Stimulated activated CD4-positive, alpha-beta T cell treated with anti-CD3 and anti-CD28 coated beads, TNF-alpha, amount 100 ng/mL, for 1 hour (primary cell): ENCODE measurements at regions not wholly inside any gene's neighbourhood (a gene's known extent, or its start where the extent isn't known, plus 50 kb on each side); places are given as distances from the start of the nearest gene placed in this dataset.
"Not testable (repeated sequence)": the region's sequence is repeated elsewhere in the genome, so short reads cannot be mapped to it uniquely, and the experiment has no call there.

Experiments
- DNase-seq, 3 donors: peaks; one replicate each; pipeline ENCODE4 v3.0.0-alpha.2; 2020; ENCODE audit warnings: low read depth in 3 of 3, low spot score in 1 of 3

GRCh38 chr2:226180281-226180884 lies 619.2 kb downstream of the IRS1 start:
- DNase-seq: no peak

GRCh38 chr2:226179010-226179409 lies 620.6 kb downstream of the IRS1 start:
- no peak for DNase-seq

- no peak for DNase-seq
These were observed 623.2 kb downstream of the IRS1 start for GRCh38 chr2:226176283-226176984.

- no peak for DNase-seq
These were observed 625.2 kb downstream of the IRS1 start for GRCh38 chr2:226174390-226174789.

- DNase-seq: no peak
These were observed 626.7 kb downstream of the IRS1 start for GRCh38 chr2:226172939-226173338.

DNA sequence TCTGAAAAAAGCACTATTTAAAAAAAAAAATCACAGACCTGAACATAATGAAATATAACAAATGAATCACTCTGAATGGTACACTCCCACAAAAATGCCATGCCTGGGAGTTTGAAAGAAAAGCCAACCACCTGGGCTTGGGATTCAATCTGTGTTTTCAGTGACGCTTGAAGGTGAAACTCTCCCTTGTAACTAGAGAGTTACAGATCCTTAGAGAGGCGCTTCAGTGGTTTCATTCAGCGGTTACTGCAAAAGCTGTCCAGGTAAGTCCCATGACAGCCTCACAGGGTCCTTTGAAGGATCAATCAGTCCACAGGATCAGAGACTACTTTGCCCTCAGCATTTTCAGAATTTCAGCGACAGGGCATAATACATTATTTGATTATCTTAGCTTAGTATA lies 627.3 kb downstream of the IRS1 start:
- DNase-seq: no peak

DNA sequence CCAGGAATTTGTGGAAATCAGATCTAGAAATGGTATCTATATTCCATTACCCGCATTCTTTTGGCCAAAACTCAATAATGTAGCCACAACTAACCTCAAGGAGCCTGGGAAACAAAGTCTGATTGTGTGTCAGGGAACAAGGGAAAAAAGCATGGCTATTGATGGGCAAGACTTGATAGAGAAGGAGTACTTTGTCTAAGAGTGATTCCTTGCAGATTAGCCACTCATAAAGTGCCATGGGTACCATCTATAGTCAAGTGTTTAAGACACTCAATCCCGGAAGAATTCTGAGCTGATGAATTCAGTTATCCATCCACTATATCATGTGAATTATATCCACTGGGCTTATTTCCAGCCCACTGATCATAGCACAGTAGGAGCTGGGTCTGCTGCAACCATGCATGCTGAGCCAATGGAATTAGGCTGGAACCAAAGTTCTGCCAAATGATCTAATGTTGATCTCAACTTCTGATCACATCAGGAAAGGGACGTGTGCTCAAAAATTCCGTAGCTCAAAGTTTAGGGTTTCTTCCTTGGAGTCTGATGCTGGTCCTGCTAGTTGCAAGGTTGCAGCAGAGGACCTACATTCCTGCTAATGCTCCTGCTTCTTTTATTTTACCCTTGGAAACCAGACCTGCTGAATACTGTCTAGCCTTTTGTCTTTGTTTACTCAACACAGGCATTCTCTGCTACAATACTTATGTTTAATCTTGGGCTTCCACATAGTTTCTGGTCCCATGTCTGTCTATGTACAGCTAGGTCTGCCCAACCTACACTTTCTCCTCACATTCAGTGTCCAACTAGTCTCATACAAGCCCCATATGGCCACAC lies 629.7 kb downstream of the IRS1 start:
- no peak for DNase-seq

DNA sequence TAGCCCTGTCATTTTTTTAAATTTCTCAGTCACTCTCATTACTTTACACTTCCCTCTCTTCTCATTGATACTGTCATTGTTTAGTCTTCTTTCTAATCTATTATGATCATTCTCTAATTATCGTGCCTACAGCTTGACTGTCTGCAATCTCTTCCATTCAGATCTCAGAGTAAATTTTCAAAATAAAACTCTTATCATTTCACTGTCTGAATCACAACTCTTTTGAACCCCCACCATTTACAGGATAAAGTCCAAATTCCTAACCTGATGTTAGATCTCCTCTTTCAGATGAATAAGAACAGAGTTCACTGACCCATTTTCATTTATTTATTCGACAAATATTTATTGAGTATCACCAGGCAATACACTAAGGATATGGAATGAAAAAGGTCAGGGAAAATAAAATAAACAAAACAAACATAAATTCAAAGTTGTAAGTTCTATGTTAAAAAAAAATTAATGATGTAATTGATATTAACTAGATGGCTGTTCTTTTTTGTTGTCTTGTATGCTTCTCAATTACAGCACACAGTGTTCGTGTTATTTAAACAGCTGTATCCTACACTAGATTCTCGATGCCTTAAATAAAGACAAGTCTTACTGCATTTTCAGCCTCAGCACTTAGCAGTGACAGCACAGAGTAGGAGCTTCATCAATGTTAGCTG lies 631.0 kb downstream of the IRS1 start:
- no peak for DNase-seq

DNA sequence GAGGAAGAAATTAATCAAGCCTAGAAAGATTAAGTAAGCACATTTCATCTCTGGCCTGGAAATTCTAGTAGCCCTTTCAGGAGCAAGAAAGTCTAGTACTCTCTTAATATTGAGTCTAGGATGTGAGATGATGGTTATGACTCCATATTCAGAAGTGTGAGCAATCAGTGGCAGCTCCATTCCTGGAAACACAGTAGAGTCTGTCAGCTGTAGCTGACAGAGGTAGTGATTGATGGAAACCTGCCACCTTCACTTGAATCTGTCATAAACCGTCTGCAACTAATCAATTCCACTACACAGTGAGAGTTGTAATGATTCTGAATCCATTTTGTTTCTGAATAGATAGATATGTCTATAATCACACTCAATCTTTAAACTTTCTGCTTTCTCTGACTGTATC lies 635.1 kb downstream of the IRS1 start:
- no peak for DNase-seq

GRCh38 chr2:226160617-226161016 lies 639.0 kb downstream of the IRS1 start:
- DNase-seq: not testable (repeated sequence)

GRCh38 chr2:226159875-226160479 lies 639.6 kb downstream of the IRS1 start:
- no peak for DNase-seq

DNA sequence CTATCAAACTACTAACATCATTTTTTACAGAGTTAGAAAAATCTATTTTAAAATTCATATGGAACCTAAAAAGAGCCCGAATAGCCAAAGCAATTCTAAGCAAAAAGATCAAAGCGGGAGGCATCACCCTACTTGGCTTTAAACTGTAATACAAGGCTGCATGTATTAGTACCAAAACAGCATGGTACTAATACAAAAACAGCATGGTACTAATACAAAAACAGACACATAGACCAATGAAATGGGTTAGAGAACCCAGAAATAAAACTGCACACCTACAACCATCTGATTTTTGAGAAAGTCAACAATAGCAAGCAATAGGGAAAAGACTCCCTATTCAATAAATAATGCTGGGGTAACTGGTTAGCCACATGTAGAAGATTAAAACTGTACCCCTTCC lies 640.7 kb downstream of the IRS1 start:
- no peak for DNase-seq

DNA sequence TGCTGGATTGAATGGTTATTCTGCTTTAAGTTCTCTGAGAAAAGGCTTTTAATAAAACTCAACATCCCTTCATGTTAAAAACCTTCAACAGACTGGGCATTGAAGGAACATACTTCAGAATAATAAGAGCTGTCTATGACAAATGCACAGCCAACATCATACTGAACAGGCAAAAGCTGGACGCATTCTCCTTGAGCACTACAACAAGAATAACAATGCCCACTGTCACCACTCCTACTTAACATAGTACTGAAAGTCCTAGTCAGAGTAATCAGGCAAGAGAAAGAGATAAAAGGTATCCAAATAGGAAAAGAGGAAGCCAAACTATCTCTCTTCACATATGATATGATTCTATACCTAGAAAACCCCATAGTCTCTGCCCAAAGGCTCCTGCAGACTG lies 641.4 kb downstream of the IRS1 start:
- DNase-seq: no peak

DNA sequence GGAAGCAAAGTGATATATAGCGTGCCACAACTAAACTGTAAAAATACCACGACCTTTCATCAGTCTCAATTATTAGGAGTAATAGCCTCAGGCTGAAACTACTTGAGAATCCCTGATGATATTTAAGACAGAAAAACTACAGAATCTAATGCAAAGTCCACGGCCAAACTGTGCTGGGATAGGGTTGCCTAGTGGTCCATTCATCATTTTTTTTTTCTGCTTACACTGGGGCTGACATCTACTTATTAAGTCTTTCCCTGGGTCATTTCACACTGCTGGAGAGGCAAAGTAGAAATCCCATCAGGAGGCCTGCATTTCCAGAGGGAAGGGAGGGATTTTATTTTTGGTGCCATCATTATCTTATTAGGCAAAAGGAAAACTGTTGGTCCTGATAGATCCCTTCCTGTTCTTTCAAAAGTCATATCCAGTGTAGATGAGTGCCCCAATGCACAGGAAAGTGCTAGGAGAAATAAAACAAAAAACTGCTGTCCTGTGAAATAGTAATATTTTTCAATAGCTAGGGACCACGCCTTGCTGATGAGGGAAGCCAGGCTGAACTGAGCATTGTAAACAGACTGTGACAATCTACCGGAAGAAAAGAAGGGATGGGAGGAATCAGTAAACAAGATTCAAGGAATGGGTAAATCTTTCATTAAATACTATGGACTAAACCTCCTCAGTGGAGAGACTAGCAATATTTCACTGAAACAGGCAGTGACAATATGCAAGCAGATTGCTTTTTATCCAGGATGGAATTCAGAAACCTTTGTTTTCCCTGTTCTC lies 644.3 kb downstream of the IRS1 start:
- DNase-seq: no peak

DNA sequence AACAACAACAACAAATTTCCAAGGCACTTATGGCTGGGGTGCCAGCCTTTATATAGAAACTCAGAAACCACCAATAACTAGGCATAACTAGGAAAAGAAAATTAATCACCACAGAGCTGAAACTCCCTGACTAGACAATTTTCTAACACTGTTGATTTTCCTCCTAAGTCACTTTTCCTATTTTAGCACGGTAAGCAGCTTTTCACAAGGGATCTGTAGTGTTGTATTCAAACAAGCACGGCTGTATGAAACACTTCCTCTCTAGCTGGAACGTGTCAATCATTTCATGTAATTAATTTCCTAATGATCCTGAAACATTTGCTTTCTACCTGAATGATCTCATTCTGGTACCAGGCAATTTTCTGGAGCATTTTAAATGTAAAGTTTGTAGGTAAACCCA lies 645.0 kb downstream of the IRS1 start:
- DNase-seq: no peak

GRCh38 chr2:226153553-226153952 lies 646.1 kb downstream of the IRS1 start:
- DNase-seq: no peak

- no peak for DNase-seq
These were observed 648.5 kb downstream of the IRS1 start for GRCh38 chr2:226151157-226151556.

- DNase-seq: no peak
These were observed 656.5 kb downstream of the IRS1 start for GRCh38 chr2:226143091-226143490.

- DNase-seq: no peak
These were observed 657.2 kb downstream of the IRS1 start for GRCh38 chr2:226142463-226142862.

DNA sequence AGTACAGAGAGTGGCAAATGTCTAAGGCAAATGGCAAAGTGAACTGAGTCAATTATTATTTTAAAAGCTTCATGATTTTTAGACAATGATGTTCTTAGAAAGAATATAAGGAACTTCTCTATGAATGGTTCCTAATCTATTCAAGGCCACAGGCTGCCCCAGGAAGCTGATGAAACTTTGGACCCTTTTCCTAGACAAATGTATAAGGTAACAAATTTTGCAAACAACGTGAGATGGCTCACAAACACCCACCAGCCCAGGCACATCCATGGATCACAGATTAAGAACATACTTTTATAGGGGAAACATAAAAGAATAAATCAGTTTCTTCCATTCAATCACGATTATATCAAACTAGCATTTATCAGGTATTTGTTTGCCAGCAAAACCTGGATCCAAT lies 659.0 kb downstream of the IRS1 start:
- DNase-seq: no peak

- DNase-seq: no peak
These were observed 659.9 kb downstream of the IRS1 start for GRCh38 chr2:226139759-226140158.
